ENCODE measurements at regions not wholly inside any gene's neighbourhood (a gene's known extent, or its start where the extent isn't known, plus 50 kb on each side); places are given as distances from the start of the nearest gene placed in this dataset.
"Not testable (repeated sequence)": the region's sequence is repeated elsewhere in the genome, so short reads cannot be mapped to it uniquely, and the experiment has no call there.

DNA sequence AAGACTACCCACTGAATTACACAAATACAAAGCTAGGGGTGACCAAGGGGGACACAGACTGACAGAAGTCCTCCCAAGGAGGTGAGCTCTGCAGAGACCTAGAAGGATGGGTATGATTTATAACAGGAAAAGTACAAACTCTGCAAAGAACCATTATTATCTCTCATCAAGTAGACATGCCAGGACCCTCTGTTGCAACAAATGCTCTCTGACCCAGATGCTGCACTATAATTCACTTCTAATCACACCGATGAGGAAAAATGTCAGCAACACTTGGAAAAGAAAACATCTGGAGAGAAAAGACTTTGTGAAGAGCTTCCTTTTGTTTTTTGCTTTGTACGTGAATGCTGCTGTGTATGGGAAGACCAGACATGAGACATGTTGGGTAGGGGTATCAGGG is 178.3 kb upstream of the PDE1C start:
- H3K9ac ChIP-seq (ENCODE audit: low read depth, low read length), result no peak overlapping the region
- H3K36me3 ChIP-seq (ENCODE audit: insufficient read depth, low read length), result no peaks in the 10 kb centered on the region
- no peaks in the 10 kb centered on the region for H3K4me1 ChIP-seq (ENCODE audit: insufficient read depth, low read length)
- H3K9me3 ChIP-seq (ENCODE audit: control insufficient read depth, insufficient read depth, low read length), result no peaks in the 10 kb centered on the region; the same call in 1 of the 2 replicates

DNA sequence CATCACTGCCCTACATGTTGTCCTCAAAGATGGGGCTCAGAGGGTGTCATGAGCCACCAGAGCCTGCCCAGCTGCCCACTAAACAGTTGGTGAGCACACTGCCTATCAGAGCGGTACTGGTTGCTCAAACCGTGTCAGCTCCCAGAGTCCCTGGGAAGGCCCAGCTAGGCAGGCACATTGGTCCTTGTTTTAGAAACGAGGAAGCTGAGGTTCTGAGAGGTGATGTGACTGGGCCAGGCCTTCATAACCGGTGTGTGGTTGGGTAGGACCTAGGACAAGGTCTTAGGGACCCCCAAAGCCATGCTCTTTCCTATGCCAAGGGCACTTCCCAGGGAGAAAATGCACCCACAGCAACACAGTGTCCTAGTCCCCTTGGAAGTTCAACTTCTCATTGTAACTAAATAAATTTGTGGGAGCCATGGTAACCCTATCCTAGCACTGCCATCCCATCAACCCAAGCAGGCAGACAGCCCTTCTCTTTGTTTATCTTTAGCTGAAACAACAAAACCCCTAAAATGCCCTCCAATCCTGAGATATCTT is 174.7 kb upstream of the PDE1C start:
- H3K4me1 ChIP-seq (ENCODE audit: insufficient read depth, low read length), result no peaks in the 10 kb centered on the region
- H3K9ac ChIP-seq (ENCODE audit: low read depth, low read length), result no peak overlapping the region
- H3K9me3 ChIP-seq (ENCODE audit: control insufficient read depth, insufficient read depth, low read length), result no peaks in the 10 kb centered on the region; the same call in 1 of the 2 replicates
- H3K36me3 ChIP-seq (ENCODE audit: insufficient read depth, low read length), result no peaks in the 10 kb centered on the region

DNA sequence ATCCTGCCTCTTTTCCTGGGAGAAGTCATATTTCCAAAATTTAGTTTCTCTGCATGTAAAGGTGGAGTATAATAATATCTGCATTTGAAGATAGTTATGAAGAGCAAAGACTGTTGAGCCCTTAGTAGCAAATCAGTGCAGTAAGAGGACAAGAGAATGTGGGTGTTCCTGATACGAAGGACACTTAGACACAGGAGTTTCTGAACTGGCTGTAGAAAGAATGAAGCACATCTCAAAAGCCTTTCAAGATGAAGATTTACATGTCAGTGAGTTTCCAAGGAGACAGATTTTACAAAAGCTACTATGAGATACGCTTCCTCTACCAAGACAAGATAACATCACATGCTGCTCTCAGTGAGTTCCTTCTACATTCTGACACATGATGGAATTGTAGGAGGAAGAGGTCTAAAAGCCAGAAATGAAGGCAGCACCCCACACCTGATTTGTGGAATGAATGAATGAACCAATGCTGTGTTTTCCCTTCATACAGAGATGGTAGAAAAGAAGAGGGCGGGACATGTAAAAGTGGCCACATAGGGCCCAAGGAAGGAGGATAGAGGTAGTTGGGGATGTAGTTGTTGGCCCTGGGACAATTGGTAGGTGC is 173.6 kb upstream of the PDE1C start:
- Histone ChIP-seq H3K4me1 (ENCODE audit: insufficient read depth, low read length) (no peaks in the 10 kb centered on the region), H3K36me3 (ENCODE audit: insufficient read depth, low read length) (no peaks in the 10 kb centered on the region), H3K9ac (ENCODE audit: low read depth, low read length) (no peak overlapping the region), H3K9me3 (ENCODE audit: control insufficient read depth, insufficient read depth, low read length) (no peaks in the 10 kb centered on the region; the same call in 1 of the 2 replicates)

DNA sequence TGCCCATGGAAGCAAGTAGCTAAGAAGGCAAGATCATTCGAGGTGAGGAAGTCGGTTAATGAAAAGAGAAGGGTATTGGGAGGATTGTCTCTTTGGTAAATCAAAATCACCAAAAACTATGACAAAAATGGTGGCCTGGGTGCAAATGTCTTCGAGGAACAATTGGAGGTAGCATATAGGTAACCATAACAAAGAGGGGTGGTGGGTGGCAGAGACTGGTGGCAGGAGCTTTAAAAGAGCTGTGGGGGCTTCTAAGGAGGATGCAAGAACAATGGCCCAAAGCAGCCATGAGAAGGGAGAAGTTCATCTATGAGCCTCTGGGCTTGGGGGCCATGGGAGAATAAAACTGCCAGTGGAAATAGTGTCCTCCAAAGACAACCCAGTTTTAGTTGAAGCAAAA is 172.2 kb upstream of the PDE1C start:
- H3K9me3 ChIP-seq (ENCODE audit: control insufficient read depth, insufficient read depth, low read length), result no peaks in the 10 kb centered on the region; the same call in 1 of the 2 replicates
- H3K9ac ChIP-seq (ENCODE audit: low read depth, low read length), result no peak overlapping the region
- H3K36me3 ChIP-seq (ENCODE audit: insufficient read depth, low read length), result no peaks in the 10 kb centered on the region
- H3K4me1 ChIP-seq (ENCODE audit: insufficient read depth, low read length), result no peaks in the 10 kb centered on the region

- Histone ChIP-seq H3K9me3 (ENCODE audit: control insufficient read depth, insufficient read depth, low read length) (no peaks in the 10 kb centered on the region; the same call in 1 of the 2 replicates), H3K4me1 (ENCODE audit: insufficient read depth, low read length) (no peaks in the 10 kb centered on the region), H3K36me3 (ENCODE audit: insufficient read depth, low read length) (no peaks in the 10 kb centered on the region), H3K9ac (ENCODE audit: low read depth, low read length) (no peak overlapping the region)
Observed at GRCh38 chr7:32241636-32242035, 171.4 kb upstream of the PDE1C start.

GRCh38 chr7:32239764-32240163 is 169.6 kb upstream of the PDE1C start:
- Histone ChIP-seq H3K9ac (ENCODE audit: low read depth, low read length) (no peak overlapping the region), H3K9me3 (ENCODE audit: control insufficient read depth, insufficient read depth, low read length) (no peaks in the 10 kb centered on the region; the same call in 1 of the 2 replicates), H3K4me1 (ENCODE audit: insufficient read depth, low read length) (no peaks in the 10 kb centered on the region), H3K36me3 (ENCODE audit: insufficient read depth, low read length) (no peaks in the 10 kb centered on the region)

- Histone ChIP-seq H3K9ac (ENCODE audit: low read depth, low read length) (no peak overlapping the region), H3K9me3 (ENCODE audit: control insufficient read depth, insufficient read depth, low read length) (no peaks in the 10 kb centered on the region), H3K36me3 (ENCODE audit: insufficient read depth, low read length) (no peaks in the 10 kb centered on the region), H3K4me1 (ENCODE audit: insufficient read depth, low read length) (no peaks in the 10 kb centered on the region)
Observed at GRCh38 chr7:32228601-32229000, 158.4 kb upstream of the PDE1C start.

GRCh38 chr7:32227746-32228145 is 157.5 kb upstream of the PDE1C start:
- H3K36me3 ChIP-seq (ENCODE audit: insufficient read depth, low read length), result no peaks in the 10 kb centered on the region
- no peaks in the 10 kb centered on the region for H3K4me1 ChIP-seq (ENCODE audit: insufficient read depth, low read length)
- no peaks in the 10 kb centered on the region for H3K9me3 ChIP-seq (ENCODE audit: control insufficient read depth, insufficient read depth, low read length)
- H3K9ac ChIP-seq (ENCODE audit: low read depth, low read length), result no peak overlapping the region

DNA sequence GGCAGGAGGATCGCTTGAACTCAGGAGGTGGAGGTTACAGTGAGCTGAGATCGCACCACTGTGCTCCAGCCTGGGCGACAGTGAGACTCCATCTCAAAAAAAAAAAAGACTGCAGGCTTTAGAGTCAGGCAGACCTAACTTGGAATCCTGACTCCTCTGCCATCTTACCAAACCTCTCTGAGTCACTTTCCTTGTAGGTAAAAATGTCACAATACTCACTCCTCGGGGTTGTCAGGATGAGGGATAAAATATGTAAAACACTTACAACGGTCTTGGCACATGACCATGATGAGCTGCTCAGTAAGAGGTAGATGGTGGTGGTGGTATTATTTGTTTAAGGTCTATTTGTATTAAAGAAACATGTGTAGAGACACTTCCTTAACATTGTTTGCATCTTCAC is 154.1 kb upstream of the PDE1C start:
- Histone ChIP-seq H3K9ac (ENCODE audit: low read depth, low read length) (no peak overlapping the region), H3K9me3 (ENCODE audit: control insufficient read depth, insufficient read depth, low read length) (no peaks in the 10 kb centered on the region), H3K4me1 (ENCODE audit: insufficient read depth, low read length) (no peaks in the 10 kb centered on the region)

GRCh38 chr7:32223721-32224120 is 153.5 kb upstream of the PDE1C start:
- no peak overlapping the region for H3K9ac ChIP-seq (ENCODE audit: low read depth, low read length)
- H3K9me3 ChIP-seq (ENCODE audit: control insufficient read depth, insufficient read depth, low read length), result no peaks in the 10 kb centered on the region
- H3K4me1 ChIP-seq (ENCODE audit: insufficient read depth, low read length), result no peaks in the 10 kb centered on the region
- H3K36me3 ChIP-seq (ENCODE audit: insufficient read depth, low read length), result no peaks in the 10 kb centered on the region

More for the DNA sequence above, 154.1 kb upstream of the PDE1C start:
- H3K36me3 ChIP-seq (ENCODE audit: insufficient read depth, low read length), result no peaks in the 10 kb centered on the region

GRCh38 chr7:32223071-32223650 is 153.0 kb upstream of the PDE1C start:
- Histone ChIP-seq H3K9ac (ENCODE audit: low read depth, low read length) (no peak overlapping the region), H3K36me3 (ENCODE audit: insufficient read depth, low read length) (no peaks in the 10 kb centered on the region), H3K4me1 (ENCODE audit: insufficient read depth, low read length) (no peaks in the 10 kb centered on the region), H3K9me3 (ENCODE audit: control insufficient read depth, insufficient read depth, low read length) (no peaks in the 10 kb centered on the region)

- Histone ChIP-seq H3K9ac (ENCODE audit: low read depth, low read length) (no peak overlapping the region), H3K4me1 (ENCODE audit: insufficient read depth, low read length) (no peaks in the 10 kb centered on the region), H3K9me3 (ENCODE audit: control insufficient read depth, insufficient read depth, low read length) (no peaks in the 10 kb centered on the region), H3K36me3 (ENCODE audit: insufficient read depth, low read length) (no peaks in the 10 kb centered on the region)
Observed at GRCh38 chr7:32222251-32222900, 152.2 kb upstream of the PDE1C start.

DNA sequence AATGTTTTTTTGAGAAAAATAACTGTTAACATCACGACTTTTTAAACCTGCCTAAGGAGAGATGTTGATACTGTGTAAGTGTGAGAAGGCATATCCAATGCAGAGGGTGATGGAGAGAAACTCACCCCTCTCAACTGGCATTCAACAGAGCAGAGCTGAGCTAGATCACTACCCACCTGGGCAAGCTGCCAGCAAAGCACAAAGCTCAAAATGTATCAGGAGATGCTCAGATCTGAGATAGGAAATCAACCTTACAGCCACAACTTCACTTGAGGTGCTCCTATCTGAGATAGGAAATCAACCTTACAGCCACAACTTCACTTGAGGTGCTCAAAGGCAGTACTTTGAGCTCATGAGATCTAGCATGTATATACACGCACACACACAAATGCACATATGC is 151.5 kb upstream of the PDE1C start:
- Histone ChIP-seq H3K4me1 (ENCODE audit: insufficient read depth, low read length) (no peaks in the 10 kb centered on the region), H3K36me3 (ENCODE audit: insufficient read depth, low read length) (no peaks in the 10 kb centered on the region), H3K9ac (ENCODE audit: low read depth, low read length) (no peak overlapping the region), H3K9me3 (ENCODE audit: control insufficient read depth, insufficient read depth, low read length) (no peaks in the 10 kb centered on the region)

GRCh38 chr7:32221056-32221455 is 150.8 kb upstream of the PDE1C start:
- Histone ChIP-seq H3K36me3 (ENCODE audit: insufficient read depth, low read length) (no peaks in the 10 kb centered on the region), H3K9me3 (ENCODE audit: control insufficient read depth, insufficient read depth, low read length) (no peaks in the 10 kb centered on the region), H3K4me1 (ENCODE audit: insufficient read depth, low read length) (no peaks in the 10 kb centered on the region), H3K9ac (ENCODE audit: low read depth, low read length) (no peak overlapping the region)

- not testable (repeated sequence) for H3K9me3 ChIP-seq (ENCODE audit: control insufficient read depth, insufficient read depth, low read length); H3K4me1 ChIP-seq (ENCODE audit: insufficient read depth, low read length); H3K9ac ChIP-seq (ENCODE audit: low read depth, low read length); H3K36me3 ChIP-seq (ENCODE audit: insufficient read depth, low read length)
Observed at GRCh38 chr7:32219831-32220230, 149.6 kb upstream of the PDE1C start.
